Kidney (tissue), 13 donors: ENCODE measurements at regions not wholly inside any gene's neighbourhood (a gene's known extent, or its start where the extent isn't known, plus 50 kb on each side); places are given as distances from the start of the nearest gene placed in this dataset.
A peak's percentile ranks its signal among the peaks of the same experiment; 100 is the strongest.

Source experiments
- DNase-seq, 5 donors: peaks; one replicate each; pipeline ENCODE4 v3.0.0-alpha.2; 2013 to 2020
- FAIRE-seq: peaks from 2 replicates; lab custom pipeline; 2012; peaks lifted over from hg19 to GRCh38; lab: Jason Lieb, UNC
- H3K27ac ChIP-seq, 2 donors: one replicate each; pipeline ENCODE4 v1.7.0; 2013; ENCODE audit warnings: low read depth in 2 of 2, low read length in 2 of 2, inconsistent platforms in 1 of 2
- H3K27me3 ChIP-seq: one replicate; pipeline ENCODE4 v1.7.1; 2013; ENCODE audit warnings: low read length, inconsistent platforms; ENCODE audit not compliant: control insufficient read depth, insufficient read depth
- H3K36me3 ChIP-seq, 3 donors: one replicate each; pipeline versions ENCODE4 v1.7.0 to v1.7.1; 2013; ENCODE audit warnings: low read length in 3 of 3, control low read depth in 1 of 3, inconsistent platforms in 1 of 3; ENCODE audit not compliant: insufficient read depth in 3 of 3, control insufficient read depth in 2 of 3
- H3K4me1 ChIP-seq, 3 donors: one replicate each; pipeline versions ENCODE4 v1.7.0 to v1.7.1; 2013; ENCODE audit warnings: low read length in 3 of 3, inconsistent platforms in 1 of 3, low read depth in 1 of 3; ENCODE audit not compliant: control insufficient read depth in 2 of 3, insufficient read depth in 2 of 3
- H3K4me3 ChIP-seq, 3 donors: one replicate each; pipeline versions ENCODE4 v1.7.0 to v1.8.1; 2013; ENCODE audit warnings: low read length in 3 of 3, control low read depth in 1 of 3, inconsistent platforms in 1 of 3
- H3K9ac ChIP-seq, 3 donors: one replicate each; pipeline versions ENCODE4 v1.7.0 to v1.7.1; 2013; ENCODE audit warnings: low read length in 3 of 3, control low read depth in 1 of 3, inconsistent platforms in 1 of 3
- H3K9me3 ChIP-seq, 3 donors: one replicate each; pipeline versions ENCODE4 v1.7.0 to v1.7.1; 2013; ENCODE audit warnings: low read length in 3 of 3, control low read depth in 1 of 3, inconsistent platforms in 1 of 3; ENCODE audit not compliant: control insufficient read depth in 2 of 3, insufficient read depth in 1 of 3
- CTCF ChIP-seq: IDR thresholded peaks from 3 replicates; pipeline ENCODE4 v1.5.1; 2012; ENCODE audit warnings: mild to moderate bottlenecking, moderate library complexity, borderline replicate concordance; ENCODE audit not compliant: insufficient read depth; ENCODE audit errors: extremely low read depth
- intact Hi-C: fragments of 100-400 bp; cut with DNase I; formaldehyde crosslinking; loops from one replicate; pipeline ENCODE4 v1.11.1; 2022
- donor health status: control.
- donor health status: control.
- donor health status: control.
- donor health status: control.
- donor health status: control.
- donor health status: DM: yes; HTN: yes; CAD: no.
- donor health status: Normal renal cell carcinoma (clear cell type).

DNA sequence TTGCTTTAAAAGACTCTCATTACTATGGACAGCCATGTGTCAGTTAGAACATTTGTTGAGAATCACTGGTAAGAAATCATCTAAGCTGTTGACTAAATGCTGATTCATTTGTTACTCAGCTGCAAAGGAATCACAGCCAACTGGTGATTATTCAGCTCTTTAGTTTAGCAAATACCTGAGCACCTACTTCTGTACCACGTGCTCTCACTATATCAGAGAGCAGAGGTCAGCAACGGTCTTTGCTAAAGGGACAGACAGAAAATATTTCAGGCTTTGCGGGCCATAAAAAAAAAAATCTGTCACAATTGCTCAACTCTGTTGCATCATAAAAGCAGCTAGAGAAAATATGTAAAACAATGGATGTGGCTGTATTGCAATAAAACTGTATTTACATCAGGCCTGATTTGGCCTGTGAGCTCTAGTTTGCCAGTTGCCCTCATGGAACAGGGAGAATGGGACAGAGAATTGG lies 377.6 kb downstream of the DNAH5 start:
- DNase-seq, result no peak
- Histone ChIP-seq H3K27me3 (no peaks in the 10 kb centered on the region), H3K27ac (no peak overlapping the region), H3K9ac (no peak overlapping the region), H3K9me3 (no peaks in the 10 kb centered on the region), H3K4me1 (no peaks in the 10 kb centered on the region), H3K4me3 (no peak overlapping the region), H3K36me3 (no peaks in the 10 kb centered on the region)
- TF ChIP-seq CTCF, result no peak
- intact Hi-C loops, result no loop called here
- FAIRE-seq, result no peak

DNA sequence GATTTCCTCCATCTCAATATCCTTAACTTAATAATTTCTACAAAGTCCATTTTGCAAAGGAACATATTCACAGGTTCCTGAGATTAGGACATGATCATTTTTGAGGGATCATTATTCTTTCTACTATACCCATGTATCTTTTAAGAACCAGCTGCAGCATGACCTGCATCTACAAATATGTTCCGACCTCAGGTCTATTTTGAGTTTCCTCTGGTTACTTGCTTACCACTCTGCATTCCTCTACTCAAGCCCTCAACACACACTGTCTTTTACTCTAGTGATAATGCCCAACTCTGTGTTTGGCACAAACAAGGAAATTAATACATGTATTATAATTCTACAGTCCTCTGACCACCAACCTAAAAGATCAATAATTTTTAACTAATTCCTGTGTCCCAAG lies 386.1 kb downstream of the DNAH5 start:
- no peak for FAIRE-seq
- H3K9me3 ChIP-seq, result no peaks in the 10 kb centered on the region
- H3K36me3 ChIP-seq, result no peaks in the 10 kb centered on the region
- no peak overlapping the region for H3K9ac ChIP-seq
- intact Hi-C loops, result no loop called here
- H3K4me3 ChIP-seq, result no peak overlapping the region
- H3K27me3 ChIP-seq, result no peaks in the 10 kb centered on the region
- TF ChIP-seq CTCF, result no peak
- no peak for DNase-seq
- no peak overlapping the region for H3K27ac ChIP-seq
- no peaks in the 10 kb centered on the region for H3K4me1 ChIP-seq

- no peaks in the 10 kb centered on the region for H3K4me1 ChIP-seq
- no peak overlapping the region for H3K4me3 ChIP-seq
- no peak overlapping the region for H3K27ac ChIP-seq
- no peak for TF ChIP-seq CTCF
- no peaks in the 10 kb centered on the region for H3K27me3 ChIP-seq
- FAIRE-seq (no peak), DNase-seq (peak in 3 of 5 donors; percentile 48 to 61 (median 50))
- no peaks in the 10 kb centered on the region for H3K36me3 ChIP-seq
- H3K9ac ChIP-seq, result no peak overlapping the region
- H3K9me3 ChIP-seq, result no peaks in the 10 kb centered on the region
- intact Hi-C loops, result no loop called here
These were observed 390.6 kb downstream of the DNAH5 start for GRCh38 chr5:13553896-13554295.

GRCh38 chr5:13552361-13552760 lies 392.1 kb downstream of the DNAH5 start:
- H3K9me3 ChIP-seq, result no peaks in the 10 kb centered on the region
- no peaks in the 10 kb centered on the region for H3K4me1 ChIP-seq
- H3K4me3 ChIP-seq, result no peak overlapping the region
- FAIRE-seq, result no peak
- H3K9ac ChIP-seq, result no peak overlapping the region
- intact Hi-C loops, result no loop called here
- H3K27me3 ChIP-seq, result no peaks in the 10 kb centered on the region
- no peak overlapping the region for H3K27ac ChIP-seq
- TF ChIP-seq CTCF, result no peak
- H3K36me3 ChIP-seq, result no peaks in the 10 kb centered on the region
- DNase-seq, result no peak
